T-cell (primary cell): ENCODE measurements at regions not wholly inside any gene's neighbourhood (a gene's known extent, or its start where the extent isn't known, plus 50 kb on each side); places are given as distances from the start of the nearest gene placed in this dataset.
"Not testable (repeated sequence)": the region's sequence is repeated elsewhere in the genome, so short reads cannot be mapped to it uniquely, and the experiment has no call there.

Experiments used
- ATAC-seq, 4 experiments: fragments of 200-7000 bp in 3 of 4; fragments of 150-1000 bp in 1 of 4; cut with Tn5 transposase; replicated peaks in 1 of 4; 1 replicate in 3 of 4; 2 replicates in 1 of 4; pipeline ENCODE4 v1.10.0; 2021; ENCODE audit warnings: moderate library complexity in 3 of 4, mild to moderate bottlenecking in 2 of 4, moderate number of reproducible peaks in 1 of 4
- CTCF ChIA-PET, 2 donors: fragments of 300-600 bp; sonication (Branson Sonifier 250); formaldehyde crosslinking; loops; one replicate each; lab custom pipeline; 2022; ENCODE audit warnings: antibody characterized with exemption in 2 of 2; lab: Charles Lee
- POLR2A ChIA-PET, 2 donors: fragments of 300-600 bp; sonication (Branson Sonifier 250); formaldehyde crosslinking; loops; one replicate each; lab custom pipeline; 2022; ENCODE audit warnings: antibody characterized with exemption in 2 of 2; lab: Charles Lee
- DNase-seq, 35 experiments: peaks; one replicate each; pipeline versions ENCODE4 v3.0.0 to v3.0.0-alpha.2; 2013 to 2023
- H3K27ac ChIP-seq: one replicate; pipeline ENCODE4 v1.5.1; 2013; ENCODE audit warnings: low read length
- H3K27me3 ChIP-seq, 2 experiments: replicated peaks in 1 of 2; 1 replicate in 1 of 2; 2 replicates in 1 of 2; pipeline versions ENCODE4 v1.6.1 to v1.7.0; 2013; ENCODE audit warnings: low read length in 1 of 2, mixed read lengths in 1 of 2; ENCODE audit not compliant: control insufficient read depth in 2 of 2, insufficient read depth in 2 of 2; ENCODE audit errors: extremely low read depth in 1 of 2
- H3K36me3 ChIP-seq, 2 donors: 1 replicate in 1 of 2; 2 replicates in 1 of 2; pipeline versions ENCODE4 v1.6.1 to v1.7.0; 2013; ENCODE audit warnings: low read length in 1 of 2; ENCODE audit not compliant: control insufficient read depth in 2 of 2, insufficient read depth in 1 of 2; ENCODE audit errors: extremely low read depth in 1 of 2
- H3K4me1 ChIP-seq, 2 experiments: 1 replicate in 1 of 2; 2 replicates in 1 of 2; pipeline versions ENCODE4 v1.6.1 to v1.7.0; 2013; ENCODE audit warnings: low read length in 2 of 2, mixed read lengths in 1 of 2; ENCODE audit not compliant: insufficient read depth in 2 of 2, control insufficient read depth in 1 of 2; ENCODE audit errors: extremely low read depth in 1 of 2
- H3K4me3 ChIP-seq, 2 donors: 1 replicate in 1 of 2; 2 replicates in 1 of 2; pipeline versions ENCODE4 v1.5.1 to v1.7.0; 2013; ENCODE audit warnings: mild to moderate bottlenecking in 2 of 2, low read length in 1 of 2, moderate library complexity in 1 of 2; ENCODE audit not compliant: control insufficient read depth in 1 of 2; ENCODE audit errors: extremely low read depth in 1 of 2
- H3K9me3 ChIP-seq: 2 replicates; pipeline ENCODE4 v1.7.0; 2013
- H3K27ac Mint-ChIP-seq, 2 donors: one replicate each; pipeline ENCODE4 v1.8.0; 2020 to 2021; ENCODE audit warnings: mild to moderate bottlenecking in 2 of 2, mixed read lengths in 2 of 2
- H3K27me3 Mint-ChIP-seq, 2 donors: one replicate each; pipeline ENCODE4 v1.8.0; 2021 to 2022; ENCODE audit warnings: mixed read lengths in 2 of 2
- H3K36me3 Mint-ChIP-seq: one replicate; pipeline ENCODE4 v1.8.0; 2021; ENCODE audit warnings: mixed read lengths
- H3K4me1 Mint-ChIP-seq, 3 donors: one replicate each; pipeline ENCODE4 v1.8.0; 2020 to 2022; ENCODE audit warnings: mixed read lengths in 3 of 3, mild to moderate bottlenecking in 1 of 3
- H3K4me3 Mint-ChIP-seq, 3 donors: one replicate each; pipeline ENCODE4 v1.8.0; 2020 to 2022; ENCODE audit warnings: mild to moderate bottlenecking in 3 of 3, mixed read lengths in 3 of 3, moderate library complexity in 3 of 3
- H3K9me3 Mint-ChIP-seq, 3 donors: one replicate each; pipeline ENCODE4 v1.8.0; 2020 to 2022; ENCODE audit warnings: mixed read lengths in 3 of 3
- WGBS: methylation state at CpG from one replicate; pipeline ENCODE4 v1.1.5; 2013; ENCODE audit warnings: missing lambda C conversion rate; ENCODE audit not compliant: insufficient coverage; 5-methylcytosine and 5-hydroxymethylcytosine counted together

GRCh38 chr5:120942596-120943350 is 478.7 kb downstream of the PRR16 start:
- Histone ChIP-seq H3K27ac (no peak overlapping the region), H3K27me3 (no peaks in the 10 kb centered on the region), H3K4me1 (no peaks in the 10 kb centered on the region), H3K9me3 (no peaks in the 10 kb centered on the region), H3K4me3 (no peak overlapping the region), H3K36me3 (no peaks in the 10 kb centered on the region)
- DNase-seq = no peak
- POLR2A ChIA-PET = no interaction called here
- peaks cover 2 to 8% (median 4%) of the 10 kb centered on the region in 3 donors for H3K9me3 Mint-ChIP-seq
- no peak for ATAC-seq
- no peaks in the 10 kb centered on the region for H3K27me3 Mint-ChIP-seq
- no peaks in the 10 kb centered on the region for H3K4me1 Mint-ChIP-seq
- CTCF ChIA-PET = interaction anchor here in 1 of 2 donors (0.6 kb wide), 1 partner anchor 16 kb away, joined by 4 read pairs; no protein-coding TSS in a partner anchor
- no peak overlapping the region for H3K27ac Mint-ChIP-seq
- WGBS = no CpG with 5 or more reads among the region's 8 CpGs
- no peaks in the 10 kb centered on the region for H3K36me3 Mint-ChIP-seq
- H3K4me3 Mint-ChIP-seq = no peak overlapping the region

GRCh38 chr5:120949596-120949995 is 485.5 kb downstream of the PRR16 start:
- H3K9me3 ChIP-seq, H3K36me3 ChIP-seq, ATAC-seq, DNase-seq, H3K4me3 ChIP-seq, H3K27ac ChIP-seq, H3K4me1 ChIP-seq, POLR2A ChIA-PET, H3K4me3 Mint-ChIP-seq, H3K4me1 Mint-ChIP-seq, H3K27me3 Mint-ChIP-seq, H3K27ac Mint-ChIP-seq, H3K36me3 Mint-ChIP-seq, H3K27me3 ChIP-seq, CTCF ChIA-PET: not testable (repeated sequence)
- H3K9me3 Mint-ChIP-seq = peaks cover 11 to 32% (median 27%) of the 10 kb centered on the region in 3 donors
- 67% methylated on average over 4 of the region's 4 CpGs for WGBS

GRCh38 chr5:120953445-120953844 is 489.3 kb downstream of the PRR16 start:
- H3K27me3 Mint-ChIP-seq, H3K4me3 Mint-ChIP-seq: not testable (repeated sequence)

DNA sequence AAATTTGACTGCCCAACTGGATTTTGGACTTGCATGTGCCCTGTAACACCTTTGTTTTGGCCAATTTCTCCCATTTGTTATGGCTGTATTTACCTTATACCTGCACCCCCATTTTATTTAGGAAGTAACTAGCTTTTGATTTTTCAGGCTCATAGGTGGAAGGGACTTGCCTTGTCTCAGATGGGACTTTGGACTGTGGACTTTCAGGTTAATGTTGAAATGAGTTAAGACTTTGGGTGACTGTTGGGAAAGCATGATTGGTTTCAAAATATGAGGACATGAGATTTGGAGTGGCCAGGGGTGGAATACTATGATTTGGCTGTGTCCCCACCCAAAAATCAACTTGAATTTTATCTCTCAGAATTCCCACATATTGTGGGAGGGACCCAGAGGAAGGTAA is 490.2 kb downstream of the PRR16 start:
- ChIA-PET POLR2A (no interaction called here), CTCF (no interaction called here)
- H3K36me3 Mint-ChIP-seq = no peaks in the 10 kb centered on the region
- H3K4me3 Mint-ChIP-seq = no peak overlapping the region
- H3K27ac ChIP-seq = no peak overlapping the region
- H3K27ac Mint-ChIP-seq = no peak overlapping the region
- H3K4me1 Mint-ChIP-seq = no peaks in the 10 kb centered on the region
- DNase-seq = no peak
- no peaks in the 10 kb centered on the region for H3K36me3 ChIP-seq
- H3K4me3 ChIP-seq = no peak overlapping the region
- no peaks in the 10 kb centered on the region for H3K27me3 ChIP-seq
- ATAC-seq = no peak
- H3K9me3 ChIP-seq = no peaks in the 10 kb centered on the region
- peaks cover 23 to 50% (median 32%) of the 10 kb centered on the region in 3 donors for H3K9me3 Mint-ChIP-seq
- no peaks in the 10 kb centered on the region for H3K4me1 ChIP-seq
- no peaks in the 10 kb centered on the region for H3K27me3 Mint-ChIP-seq

More at GRCh38 chr5:120953445-120953844, 489.3 kb downstream of the PRR16 start:
- H3K27me3 ChIP-seq, H3K4me1 ChIP-seq, POLR2A ChIA-PET, DNase-seq, CTCF ChIA-PET, H3K9me3 ChIP-seq, H3K36me3 ChIP-seq, H3K27ac ChIP-seq, ATAC-seq, H3K4me1 Mint-ChIP-seq, H3K4me3 ChIP-seq, H3K27ac Mint-ChIP-seq, H3K36me3 Mint-ChIP-seq: not testable (repeated sequence)
- peaks cover 14 to 53% (median 30%) of the 10 kb centered on the region in 3 donors for H3K9me3 Mint-ChIP-seq
- 57% methylated on average over 1 of the region's 2 CpGs for WGBS

GRCh38 chr5:120955795-120956194 is 491.7 kb downstream of the PRR16 start:
- H3K4me1 Mint-ChIP-seq = no peaks in the 10 kb centered on the region
- Histone ChIP-seq H3K9me3 (no peaks in the 10 kb centered on the region), H3K4me1 (no peaks in the 10 kb centered on the region), H3K4me3 (no peak overlapping the region), H3K27me3 (no peaks in the 10 kb centered on the region), H3K27ac (no peak overlapping the region), H3K36me3 (no peaks in the 10 kb centered on the region)
- no peaks in the 10 kb centered on the region for H3K27me3 Mint-ChIP-seq
- CTCF ChIA-PET = no interaction called here
- ATAC-seq (no peak), DNase-seq (no peak)
- H3K9me3 Mint-ChIP-seq = peaks cover 21 to 50% (median 25%) of the 10 kb centered on the region in 3 donors
- POLR2A ChIA-PET = no interaction called here
- no peak overlapping the region for H3K4me3 Mint-ChIP-seq
- no peak overlapping the region for H3K27ac Mint-ChIP-seq
- no peaks in the 10 kb centered on the region for H3K36me3 Mint-ChIP-seq

DNA sequence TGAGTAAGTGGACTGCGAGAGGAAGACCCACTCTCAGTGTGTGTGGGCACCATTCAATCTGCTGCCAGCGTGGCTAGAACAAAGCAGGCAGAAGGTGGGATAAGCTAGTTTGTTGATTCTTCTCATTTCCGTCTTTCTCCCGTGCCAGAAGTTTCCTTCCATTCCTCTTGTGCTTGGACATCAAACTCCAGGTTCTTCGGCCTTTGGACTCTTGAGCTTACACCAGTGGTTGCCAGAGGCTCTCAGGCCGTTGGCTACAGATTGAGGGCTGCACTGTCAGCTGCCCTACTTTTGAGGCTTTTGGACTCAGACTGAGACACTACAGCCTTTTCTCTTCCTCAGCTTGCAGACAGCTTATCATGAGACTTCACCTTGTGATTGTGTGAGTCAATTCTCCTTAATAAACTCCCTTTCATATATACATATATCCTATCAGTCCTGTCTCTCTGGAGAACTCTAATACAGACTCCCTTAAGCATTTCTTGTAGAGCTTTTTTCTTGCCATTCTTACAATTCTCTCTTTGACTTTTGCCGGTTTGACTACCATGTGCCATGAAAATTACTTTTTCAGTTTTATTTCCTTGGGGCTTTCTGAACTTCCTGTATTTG is 494.9 kb downstream of the PRR16 start:
- H3K27me3 Mint-ChIP-seq = no peaks in the 10 kb centered on the region

More for the DNA sequence above, 494.9 kb downstream of the PRR16 start:
- H3K27ac ChIP-seq = no peak overlapping the region
- Mint-ChIP-seq H3K4me3 (no peak overlapping the region), H3K4me1 (no peaks in the 10 kb centered on the region), H3K27ac (no peak overlapping the region), H3K36me3 (no peaks in the 10 kb centered on the region), H3K9me3 (peaks cover 13 to 38% (median 17%) of the 10 kb centered on the region in 3 donors)
- no peaks in the 10 kb centered on the region for H3K4me1 ChIP-seq
- POLR2A ChIA-PET = interaction anchor here in 1 of 2 donors (0.6 kb wide), 1 partner anchor 11 kb away, joined by 3 read pairs; no protein-coding TSS in a partner anchor
- 73% methylated on average over 6 of the region's 7 CpGs for WGBS
- no peak overlapping the region for H3K4me3 ChIP-seq
- ATAC-seq (no peak), DNase-seq (no peak)
- H3K9me3 ChIP-seq = no peaks in the 10 kb centered on the region
- CTCF ChIA-PET = interaction anchor here in 1 of 2 donors (0.6 kb wide), 1 partner anchor 16 kb away, joined by 4 read pairs; no protein-coding TSS in a partner anchor
- H3K36me3 ChIP-seq = no peaks in the 10 kb centered on the region
- no peaks in the 10 kb centered on the region for H3K27me3 ChIP-seq
